ENCODE measurements at regions not wholly inside any gene's neighbourhood (a gene's known extent, or its start where the extent isn't known, plus 50 kb on each side); places are given as distances from the start of the nearest gene placed in this dataset.

DNA sequence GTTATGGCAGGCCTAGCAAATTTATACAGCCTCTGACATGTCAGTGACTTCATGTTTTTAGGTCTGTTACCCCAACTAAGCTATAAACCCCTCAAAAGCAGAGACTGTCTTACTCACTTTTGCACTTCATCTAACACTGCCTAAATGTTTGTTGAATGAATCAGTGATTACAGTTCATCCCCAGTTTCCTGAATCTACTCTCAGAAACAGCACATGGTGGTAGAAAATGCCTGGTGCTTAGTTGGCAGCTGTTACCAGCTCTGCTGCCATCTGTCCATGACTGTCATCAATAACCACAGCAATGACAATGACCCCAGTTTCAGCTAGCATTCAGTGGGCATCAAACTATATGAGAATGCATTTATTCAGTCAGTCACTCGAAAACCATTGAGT, 110.5 kb upstream of the SERBP1 start:
- no peak for TF ChIP-seq CBX5 (IDR thresholded peaks at IDR 0.05; ENCODE audit: low read depth)
- TF ChIP-seq, protein P1, sequence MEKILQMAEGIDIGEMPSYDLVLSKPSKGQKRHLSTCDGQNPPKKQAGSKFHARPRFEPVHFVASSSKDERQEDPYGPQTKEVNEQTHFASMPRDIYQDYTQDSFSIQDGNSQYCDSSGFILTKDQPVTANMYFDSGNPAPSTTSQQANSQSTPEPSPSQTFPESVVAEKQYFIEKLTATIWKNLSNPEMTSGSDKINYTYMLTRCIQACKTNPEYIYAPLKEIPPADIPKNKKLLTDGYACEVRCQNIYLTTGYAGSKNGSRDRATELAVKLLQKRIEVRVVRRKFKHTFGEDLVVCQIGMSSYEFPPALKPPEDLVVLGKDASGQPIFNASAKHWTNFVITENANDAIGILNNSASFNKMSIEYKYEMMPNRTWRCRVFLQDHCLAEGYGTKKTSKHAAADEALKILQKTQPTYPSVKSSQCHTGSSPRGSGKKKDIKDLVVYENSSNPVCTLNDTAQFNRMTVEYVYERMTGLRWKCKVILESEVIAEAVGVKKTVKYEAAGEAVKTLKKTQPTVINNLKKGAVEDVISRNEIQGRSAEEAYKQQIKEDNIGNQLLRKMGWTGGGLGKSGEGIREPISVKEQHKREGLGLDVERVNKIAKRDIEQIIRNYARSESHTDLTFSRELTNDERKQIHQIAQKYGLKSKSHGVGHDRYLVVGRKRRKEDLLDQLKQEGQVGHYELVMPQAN (conservative IDR thresholded peaks at IDR 0.05), result no peak
- no peak for TF ChIP-seq POLR2AphosphoS5 (IDR thresholded peaks at IDR 0.05; ENCODE audit: low read length)
- TF ChIP-seq GATAD2B (conservative IDR thresholded peaks at IDR 0.05; ENCODE audit: low read depth), result no peak
- TF ChIP-seq BHLHE40 (IDR thresholded peaks at IDR 0.05; ENCODE audit: borderline replicate concordance in 1 of 2, low read depth in 2 of 2, low read length in 1 of 2), result no peak
- TF ChIP-seq E4F1 (IDR thresholded peaks at IDR 0.05; ENCODE audit: borderline replicate concordance, partially characterized antibody), result no peak

Measured in GM12878 (cell line).